Muscle of arm (tissue), 1 donor: ENCODE measurements at regions not wholly inside any gene's neighbourhood (a gene's known extent, or its start where the extent isn't known, plus 50 kb on each side); places are given as distances from the start of the nearest gene placed in this dataset.

ENCODE experiments used
- DNase-seq: peaks from one replicate; pipeline ENCODE4 v3.0.0-alpha.2; 2013

- no peak for DNase-seq
Measured at GRCh38 chr9:118058227-118058626, 354.0 kb downstream of the TLR4 start.

GRCh38 chr9:118059484-118060278 lies 355.5 kb downstream of the TLR4 start:
- DNase-seq: peak; percentile 21

- no peak for DNase-seq
Measured at GRCh38 chr9:118083161-118083560, 379.0 kb downstream of the TLR4 start.

GRCh38 chr9:118088090-118088489 lies 383.9 kb downstream of the TLR4 start:
- DNase-seq: no peak

- DNase-seq: no peak
Measured at GRCh38 chr9:118091226-118091625, 387.0 kb downstream of the TLR4 start.

- no peak for DNase-seq
Measured at GRCh38 chr9:118091711-118092500, 387.7 kb downstream of the TLR4 start.

- DNase-seq: no peak
Measured at GRCh38 chr9:118094387-118094786, 390.2 kb downstream of the TLR4 start.

- DNase-seq: no peak
Measured at GRCh38 chr9:118100529-118101419, 396.6 kb downstream of the TLR4 start.

GRCh38 chr9:118104363-118104762 lies 400.2 kb downstream of the TLR4 start:
- no peak for DNase-seq

GRCh38 chr9:118108971-118109370 lies 404.8 kb downstream of the TLR4 start:
- DNase-seq: no peak

- no peak for DNase-seq
Measured at GRCh38 chr9:118109542-118109941, 405.3 kb downstream of the TLR4 start.

GRCh38 chr9:118121361-118121760 lies 417.2 kb downstream of the TLR4 start:
- no peak for DNase-seq

GRCh38 chr9:118128313-118128712 lies 424.1 kb downstream of the TLR4 start:
- no peak for DNase-seq

- DNase-seq: no peak
Measured at GRCh38 chr9:118129541-118129940, 425.3 kb downstream of the TLR4 start.

- no peak for DNase-seq
Measured at GRCh38 chr9:118148990-118149389, 444.8 kb downstream of the TLR4 start.

- no peak for DNase-seq
Measured at GRCh38 chr9:118156846-118157245, 452.6 kb downstream of the TLR4 start.

- no peak for DNase-seq
Measured at GRCh38 chr9:118162716-118163115, 458.5 kb downstream of the TLR4 start.

GRCh38 chr9:118163751-118164150 lies 459.5 kb downstream of the TLR4 start:
- no peak for DNase-seq

- no peak for DNase-seq
Measured at GRCh38 chr9:118165451-118165850, 461.2 kb downstream of the TLR4 start.

- peak; percentile 59 for DNase-seq
Measured at GRCh38 chr9:118170032-118170955, 466.1 kb downstream of the TLR4 start.

GRCh38 chr9:118177241-118177640 lies 473.0 kb downstream of the TLR4 start:
- DNase-seq: no peak
